ENCODE measurements at regions not wholly inside any gene's neighbourhood (a gene's known extent, or its start where the extent isn't known, plus 50 kb on each side); places are given as distances from the start of the nearest gene placed in this dataset.
"Not testable (repeated sequence)": the region's sequence is repeated elsewhere in the genome, so short reads cannot be mapped to it uniquely, and the experiment has no call there.

- no peak for FAIRE-seq
Observed at GRCh38 chr5:40277161-40277906, 402.4 kb upstream of the PTGER4 start.

- FAIRE-seq = no peak
Observed at GRCh38 chr5:40276426-40277102, 403.2 kb upstream of the PTGER4 start.

- no peak for FAIRE-seq
Observed at GRCh38 chr5:40274568-40274967, 405.1 kb upstream of the PTGER4 start.

GRCh38 chr5:40273936-40274335 lies 405.8 kb upstream of the PTGER4 start:
- no peak for FAIRE-seq

GRCh38 chr5:40271476-40271875 lies 408.2 kb upstream of the PTGER4 start:
- no peak for FAIRE-seq

GRCh38 chr5:40270274-40270845 lies 409.4 kb upstream of the PTGER4 start:
- no peak for FAIRE-seq

GRCh38 chr5:40268088-40268487 lies 411.6 kb upstream of the PTGER4 start:
- FAIRE-seq = no peak

GRCh38 chr5:40266952-40267351 lies 412.8 kb upstream of the PTGER4 start:
- FAIRE-seq = no peak

- no peak for FAIRE-seq
Observed at GRCh38 chr5:40261984-40262383, 417.7 kb upstream of the PTGER4 start.

GRCh38 chr5:40260361-40260760 lies 419.4 kb upstream of the PTGER4 start:
- no peak for FAIRE-seq

- no peak for FAIRE-seq
Observed at GRCh38 chr5:40258222-40258621, 421.5 kb upstream of the PTGER4 start.

- FAIRE-seq = no peak
Observed at GRCh38 chr5:40240671-40241070, 439.0 kb upstream of the PTGER4 start.

GRCh38 chr5:40240111-40240510 lies 439.6 kb upstream of the PTGER4 start:
- no peak for FAIRE-seq

- no peak for FAIRE-seq
Observed at GRCh38 chr5:40238066-40238745, 441.5 kb upstream of the PTGER4 start.

GRCh38 chr5:40235471-40236400 lies 444.0 kb upstream of the PTGER4 start:
- no peak for FAIRE-seq

- no peak for FAIRE-seq
Observed at GRCh38 chr5:40233268-40233667, 446.4 kb upstream of the PTGER4 start.

- FAIRE-seq = no peak
Observed at GRCh38 chr5:40227931-40228330, 451.8 kb upstream of the PTGER4 start.

- FAIRE-seq = no peak
Observed at GRCh38 chr5:40227366-40227765, 452.3 kb upstream of the PTGER4 start.

- no peak for FAIRE-seq
Observed at GRCh38 chr5:40226906-40227305, 452.8 kb upstream of the PTGER4 start.

GRCh38 chr5:40225147-40225546 lies 454.6 kb upstream of the PTGER4 start:
- not testable (repeated sequence) for FAIRE-seq

- no peak for FAIRE-seq
Observed at GRCh38 chr5:40224421-40224820, 455.3 kb upstream of the PTGER4 start.

- FAIRE-seq = no peak
Observed at GRCh38 chr5:40223884-40224402, 455.8 kb upstream of the PTGER4 start.
